IMR-90 (cell line): ENCODE measurements at regions not wholly inside any gene's neighbourhood (a gene's known extent, or its start where the extent isn't known, plus 50 kb on each side); places are given as distances from the start of the nearest gene placed in this dataset.

Experiments used
- ATAC-seq: fragments of 200-7000 bp; cut with Tn5 transposase; 2 replicates; pipeline ENCODE4 v1.9.1; 2020; ENCODE audit warnings: low read depth, mild to moderate bottlenecking, moderate library complexity
- BruUV-seq: library from RNA; stranded (reverse); fragments of 400-500 nt; replicated peaks from 2 replicates; lab custom pipeline; 2021; lab: Mats Ljungman, UMichigan
- CTCF ChIA-PET: fragments of 300-600 bp; formaldehyde crosslinking; extraction: SDS; loops from one replicate; lab custom pipeline; 2021; ENCODE audit warnings: antibody characterized with exemption; lab: Yijun Ruan, JAX
- POLR2A ChIA-PET: fragments of 300-600 bp; sonication (Branson Sonifier 250); formaldehyde crosslinking; loops from one replicate; lab custom pipeline; 2022; ENCODE audit warnings: antibody characterized with exemption; ENCODE audit not compliant: unreplicated experiment; lab: Charles Lee
- DNase-seq: peaks from one replicate; pipeline ENCODE4 v3.0.0; 2013
- H2AFZ ChIP-seq: replicated peaks from 2 replicates; pipeline ENCODE3; 2013; ENCODE audit warnings: low read length, mild to moderate bottlenecking; ENCODE audit not compliant: poor library complexity
- H2AK5ac ChIP-seq: 2 replicates; pipeline ENCODE4 v1.6.1; 2013; ENCODE audit warnings: low read depth, low read length, inconsistent platforms
- H2AK9ac ChIP-seq: replicated peaks from 2 replicates; pipeline ENCODE3; 2013; ENCODE audit warnings: mild to moderate bottlenecking, low read depth, low read length, moderate library complexity; ENCODE audit not compliant: poor library complexity
- H2BK120ac ChIP-seq: 2 replicates; pipeline ENCODE4 v1.6.1; 2013; ENCODE audit warnings: low read depth, low read length, inconsistent platforms
- H2BK15ac ChIP-seq: 3 replicates; pipeline ENCODE4 v1.6.1; 2013; ENCODE audit warnings: low read depth, low read length, inconsistent platforms
- H2BK20ac ChIP-seq: 2 replicates; pipeline ENCODE4 v1.6.1; 2013; ENCODE audit warnings: low read depth, mild to moderate bottlenecking, inconsistent platforms, low read length, moderate library complexity
- H2BK5ac ChIP-seq: 2 replicates; pipeline ENCODE4 v1.6.1; 2013; ENCODE audit warnings: mild to moderate bottlenecking, low read depth, low read length, inconsistent platforms; ENCODE audit not compliant: poor library complexity, severe bottlenecking
- H3K14ac ChIP-seq: replicated peaks from 2 replicates; pipeline ENCODE4 v1.6.1; 2013; ENCODE audit warnings: low read depth, low read length, inconsistent platforms
- H3K18ac ChIP-seq: 2 replicates; pipeline ENCODE4 v1.6.1; 2013; ENCODE audit warnings: low read depth, low read length, control low read depth
- H3K23ac ChIP-seq: 2 replicates; pipeline ENCODE4 v1.6.1; 2013; ENCODE audit warnings: low read depth, low read length, inconsistent platforms
- H3K27ac ChIP-seq: 2 replicates; pipeline ENCODE4 v1.5.1; 2013; ENCODE audit warnings: mild to moderate bottlenecking, control low read depth, low read length; ENCODE audit not compliant: insufficient read depth
- H3K27me3 ChIP-seq: 2 replicates; pipeline ENCODE4 v1.6.1; 2013; ENCODE audit warnings: low read length; ENCODE audit not compliant: control insufficient read depth, insufficient read depth
- H3K36me3 ChIP-seq: 2 replicates; pipeline ENCODE4 v1.6.1; 2013; ENCODE audit warnings: low read length, mixed read lengths; ENCODE audit not compliant: control insufficient read depth, insufficient read depth
- H3K4ac ChIP-seq: 2 replicates; pipeline ENCODE4 v1.6.1; 2013; ENCODE audit warnings: low read depth, low read length, inconsistent platforms
- H3K4me1 ChIP-seq: 2 replicates; pipeline ENCODE4 v1.6.1; 2013; ENCODE audit warnings: low read length, mixed read lengths; ENCODE audit not compliant: control insufficient read depth, insufficient read depth
- H3K4me2 ChIP-seq: 2 replicates; pipeline ENCODE4 v1.6.1; 2013; ENCODE audit warnings: low read depth, mild to moderate bottlenecking, control low read depth, low read length, moderate library complexity
- H3K4me3 ChIP-seq: 2 replicates; pipeline ENCODE4 v1.5.1; 2013; ENCODE audit warnings: low read depth, mild to moderate bottlenecking, control low read depth, low read length, moderate library complexity; ENCODE audit not compliant: insufficient read depth
- H3K56ac ChIP-seq: 2 replicates; pipeline ENCODE4 v1.6.1; 2013; ENCODE audit warnings: low read length, inconsistent platforms; ENCODE audit not compliant: insufficient read depth; ENCODE audit errors: extremely low read depth
- H3K79me1 ChIP-seq, 2 experiments: 2 replicates each; pipeline ENCODE4 v1.6.1; 2013; ENCODE audit warnings: low read length in 2 of 2, inconsistent platforms in 1 of 2, low read depth in 1 of 2
- H3K9ac ChIP-seq: 2 replicates; pipeline ENCODE4 v1.6.1; 2013; ENCODE audit warnings: low read depth, low read length, control low read depth
- H3K9me1 ChIP-seq: 2 replicates; pipeline ENCODE4 v1.6.1; 2013; ENCODE audit warnings: low read length, inconsistent platforms; ENCODE audit not compliant: insufficient read depth
- H3K9me3 ChIP-seq: 2 replicates; pipeline ENCODE4 v1.6.1; 2013; ENCODE audit warnings: low read length; ENCODE audit not compliant: control insufficient read depth, insufficient read depth
- H4K20me1 ChIP-seq: 2 replicates; pipeline ENCODE4 v1.6.1; 2013; ENCODE audit warnings: low read length, inconsistent platforms; ENCODE audit not compliant: insufficient read depth
- H4K5ac ChIP-seq: 2 replicates; pipeline ENCODE4 v1.6.1; 2013; ENCODE audit warnings: mild to moderate bottlenecking, low read depth, low read length, control low read depth
- H4K8ac ChIP-seq, 2 experiments: 2 replicates each; pipeline ENCODE4 v1.6.1; 2013; ENCODE audit warnings: low read depth in 2 of 2, low read length in 2 of 2, control low read depth in 1 of 2, inconsistent platforms in 1 of 2
- H4K91ac ChIP-seq: 2 replicates; pipeline ENCODE4 v1.6.1; 2013; ENCODE audit warnings: low read depth, low read length, inconsistent platforms; ENCODE audit not compliant: insufficient read depth
- FOS ChIP-seq: fragments of 150-350 bp; IDR thresholded peaks from 2 replicates; pipeline ENCODE4 v1.6.1; 2016; ENCODE audit warnings: low read depth, low read length
- MXI1 ChIP-seq: IDR thresholded peaks from 2 replicates; pipeline ENCODE4 v1.6.1; 2012; ENCODE audit warnings: low read depth, mild to moderate bottlenecking, low read length, moderate library complexity, borderline replicate concordance
- NFE2L2 ChIP-seq: fragments of 150-350 bp; IDR thresholded peaks from 2 replicates; pipeline ENCODE4 v1.6.1; 2016; ENCODE audit warnings: low read depth, mild to moderate bottlenecking, low read length
- POLR2A ChIP-seq: IDR thresholded peaks from 2 replicates; pipeline ENCODE4 v1.6.1; 2012; ENCODE audit warnings: mild to moderate bottlenecking, low read depth, low read length
- RAD21 ChIP-seq: IDR thresholded peaks from 2 replicates; pipeline ENCODE4 v1.6.1; 2012; ENCODE audit warnings: low read length, improper control_type of control experiment
- RCOR1 ChIP-seq: IDR thresholded peaks from 2 replicates; pipeline ENCODE4 v1.6.1; 2012; ENCODE audit warnings: mild to moderate bottlenecking, low read length, improper control_type of control experiment; ENCODE audit not compliant: insufficient replicate concordance
- SMC3 ChIP-seq: fragments of 150-350 bp; IDR thresholded peaks from 2 replicates; pipeline ENCODE4 v1.6.1; 2016; ENCODE audit warnings: low read depth, mild to moderate bottlenecking, antibody characterized with exemption, low read length, moderate library complexity
- dilution Hi-C: fragments of 300-500 bp; cut with HindIII; formaldehyde crosslinking; loops from one replicate; pipeline ENCODE4 v1.14.3; 2018; ENCODE audit warnings: low sequenced_read_pairs; ENCODE audit not compliant: unreplicated experiment
- in situ Hi-C: fragments of 300-500 bp; cut with MboI; formaldehyde crosslinking; loops from 3 replicates; pipeline ENCODE4 v1.14.3; 2019; ENCODE audit warnings: low sequenced_read_pairs, inconsistent platforms, mixed read lengths
- intact Hi-C: fragments of 100-400 bp; cut with micrococcal nuclease; formaldehyde crosslinking; loops from 2 replicates; pipeline ENCODE4 v1.10.0; 2022
- TF ChIP-seq, protein P1 (sequence below): conservative IDR thresholded peaks from 2 replicates; pipeline ENCODE4 v1.5.1; 2012; ENCODE audit warnings: mild to moderate bottlenecking, low read depth, low read length, improper control_type of control experiment

DNA sequence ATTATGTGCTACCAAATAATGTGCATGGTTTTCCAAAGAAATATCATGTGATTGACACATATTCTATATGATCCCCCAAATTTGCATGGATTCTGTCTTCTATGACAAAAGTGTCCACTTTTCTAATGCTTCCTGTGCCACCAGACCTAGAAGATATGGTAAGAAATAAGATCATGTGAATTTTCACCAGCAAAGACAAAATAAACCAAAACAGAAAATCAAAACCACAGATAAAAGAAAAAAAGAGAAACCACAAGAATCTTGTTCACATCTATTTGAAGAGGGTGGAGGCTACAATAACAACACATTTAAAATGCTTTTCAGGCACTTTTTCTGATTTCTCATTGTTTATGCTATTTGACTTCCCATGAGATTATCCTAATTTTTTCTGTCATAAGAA lies 303.4 kb downstream of the DIPK2A start:
- DNase-seq (no peak), ATAC-seq (no peak)
- H4K5ac ChIP-seq, result no peak overlapping the region
- in situ Hi-C loops, result no loop called here
- H2BK5ac ChIP-seq, result no peak overlapping the region
- intact Hi-C loops, result no loop called here
- H3K4me3 ChIP-seq, result no peak overlapping the region
- no peak overlapping the region for H3K18ac ChIP-seq
- no peak overlapping the region for H2BK120ac ChIP-seq
- no peak overlapping the region for H3K14ac ChIP-seq
- no peak overlapping the region for H3K9ac ChIP-seq
- H2BK15ac ChIP-seq, result no peak overlapping the region
- no peaks in the 10 kb centered on the region for H3K27me3 ChIP-seq
- TF ChIP-seq RAD21 (no peak), FOS (no peak), SMC3 (no peak), RCOR1 (no peak), POLR2A (no peak), MXI1 (no peak), NFE2L2 (no peak)
- TF ChIP-seq, protein P1, sequence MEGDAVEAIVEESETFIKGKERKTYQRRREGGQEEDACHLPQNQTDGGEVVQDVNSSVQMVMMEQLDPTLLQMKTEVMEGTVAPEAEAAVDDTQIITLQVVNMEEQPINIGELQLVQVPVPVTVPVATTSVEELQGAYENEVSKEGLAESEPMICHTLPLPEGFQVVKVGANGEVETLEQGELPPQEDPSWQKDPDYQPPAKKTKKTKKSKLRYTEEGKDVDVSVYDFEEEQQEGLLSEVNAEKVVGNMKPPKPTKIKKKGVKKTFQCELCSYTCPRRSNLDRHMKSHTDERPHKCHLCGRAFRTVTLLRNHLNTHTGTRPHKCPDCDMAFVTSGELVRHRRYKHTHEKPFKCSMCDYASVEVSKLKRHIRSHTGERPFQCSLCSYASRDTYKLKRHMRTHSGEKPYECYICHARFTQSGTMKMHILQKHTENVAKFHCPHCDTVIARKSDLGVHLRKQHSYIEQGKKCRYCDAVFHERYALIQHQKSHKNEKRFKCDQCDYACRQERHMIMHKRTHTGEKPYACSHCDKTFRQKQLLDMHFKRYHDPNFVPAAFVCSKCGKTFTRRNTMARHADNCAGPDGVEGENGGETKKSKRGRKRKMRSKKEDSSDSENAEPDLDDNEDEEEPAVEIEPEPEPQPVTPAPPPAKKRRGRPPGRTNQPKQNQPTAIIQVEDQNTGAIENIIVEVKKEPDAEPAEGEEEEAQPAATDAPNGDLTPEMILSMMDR, result no peak
- no peaks in the 10 kb centered on the region for H4K20me1 ChIP-seq
- no peaks in the 10 kb centered on the region for H3K79me1 ChIP-seq
- H4K8ac ChIP-seq, result no peak overlapping the region
- no peak overlapping the region for H4K91ac ChIP-seq
- H3K9me1 ChIP-seq, result no peaks in the 10 kb centered on the region
- H3K4ac ChIP-seq, result no peak overlapping the region
- H2BK20ac ChIP-seq, result no peak overlapping the region
- no peak overlapping the region for H2AK5ac ChIP-seq
- dilution Hi-C loops, result no loop called here
- H3K4me1 ChIP-seq, result no peaks in the 10 kb centered on the region
- no peak overlapping the region for H2AK9ac ChIP-seq
- POLR2A ChIA-PET, result no interaction called here
- no TSS peak for BruUV-seq
- no peak overlapping the region for H3K23ac ChIP-seq
- no peak overlapping the region for H3K4me2 ChIP-seq
- no peaks in the 10 kb centered on the region for H3K36me3 ChIP-seq
- no peak overlapping the region for H3K56ac ChIP-seq
- no peak overlapping the region for H3K27ac ChIP-seq
- H2AFZ ChIP-seq, result no peak overlapping the region
- CTCF ChIA-PET, result no interaction called here
- no peaks in the 10 kb centered on the region for H3K9me3 ChIP-seq
